ENCODE measurements at regions not wholly inside any gene's neighbourhood (a gene's known extent, or its start where the extent isn't known, plus 50 kb on each side); places are given as distances from the start of the nearest gene placed in this dataset.
"Not testable (repeated sequence)": the region's sequence is repeated elsewhere in the genome, so short reads cannot be mapped to it uniquely, and the experiment has no call there.

DNA sequence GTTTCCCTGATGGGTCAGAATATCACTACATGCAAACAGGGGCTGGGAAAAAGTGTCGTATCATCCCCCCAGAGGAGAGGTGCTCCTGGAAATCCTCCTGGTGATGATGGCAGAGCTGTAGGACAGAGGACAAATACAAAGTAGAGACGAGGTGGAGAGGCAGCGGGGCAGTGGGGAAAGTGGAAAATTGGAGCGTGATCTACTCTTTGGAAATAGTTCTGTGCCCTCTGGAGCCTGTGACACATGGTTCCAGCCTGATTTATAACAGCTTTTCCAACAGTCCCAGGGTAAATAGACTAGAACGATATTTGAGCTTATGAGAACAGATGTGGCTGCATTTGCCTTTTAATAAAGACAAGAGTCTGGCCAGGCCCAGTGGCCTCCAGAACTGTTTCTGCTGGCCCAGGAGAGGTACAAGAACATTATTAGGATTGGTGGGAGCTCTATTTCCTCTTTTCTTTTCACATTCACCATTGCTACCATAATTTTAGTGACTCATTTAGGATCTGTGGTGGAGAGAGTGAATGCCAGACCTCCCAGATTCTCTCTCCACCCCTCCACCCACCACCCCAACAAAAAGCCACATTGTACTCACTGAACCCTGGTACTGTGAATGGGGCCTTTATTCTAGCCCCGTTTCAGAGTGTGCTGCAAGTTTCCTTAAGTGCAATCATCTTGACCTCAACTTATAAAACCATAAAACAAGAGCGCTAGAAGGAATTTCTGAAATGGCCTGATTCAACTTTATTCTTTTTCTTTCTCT lies 78.3 kb downstream of the BTBD3 start:
- Mint-ChIP-seq H3K27me3 (no peaks in the 10 kb centered on the region), H3K4me3 (no peak overlapping the region), H3K27ac (no peak overlapping the region), H3K36me3 (ENCODE audit: insufficient read depth) (no peaks in the 10 kb centered on the region), H3K9me3 (peaks cover 0 to 11% of the 10 kb centered on the region in 2 donors), H3K4me1 (ENCODE audit: low read depth in 2 of 2) (no peaks in the 10 kb centered on the region)
- no peak for ATAC-seq (replicated peaks)
- no peak for DNase-seq

DNA sequence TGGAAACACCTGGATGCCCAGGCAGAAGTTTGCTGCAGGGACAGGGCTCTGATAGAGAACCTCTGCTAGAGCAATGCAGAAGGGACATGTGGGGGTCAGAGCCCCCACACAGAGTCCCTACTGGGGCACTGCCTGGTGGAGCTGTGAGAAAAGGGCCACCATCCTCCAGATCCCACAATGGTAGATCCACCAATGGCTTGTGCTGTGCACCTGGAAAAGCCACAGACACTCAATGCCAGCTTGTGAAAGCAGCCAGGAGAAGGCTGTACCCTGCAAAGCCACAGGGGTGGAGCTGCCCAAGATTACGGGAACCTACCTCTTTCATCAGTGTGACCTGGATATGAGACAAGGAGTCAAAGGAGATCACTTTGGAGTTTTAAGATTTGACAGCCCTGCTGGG lies 87.1 kb downstream of the BTBD3 start:
- H3K36me3 Mint-ChIP-seq (ENCODE audit: insufficient read depth); H3K27me3 Mint-ChIP-seq; ATAC-seq (replicated peaks); H3K4me1 Mint-ChIP-seq (ENCODE audit: low read depth in 2 of 2); DNase-seq; H3K27ac Mint-ChIP-seq; H3K4me3 Mint-ChIP-seq: not testable (repeated sequence)
- H3K9me3 Mint-ChIP-seq = peaks cover 12 to 21% of the 10 kb centered on the region in 2 donors

DNA sequence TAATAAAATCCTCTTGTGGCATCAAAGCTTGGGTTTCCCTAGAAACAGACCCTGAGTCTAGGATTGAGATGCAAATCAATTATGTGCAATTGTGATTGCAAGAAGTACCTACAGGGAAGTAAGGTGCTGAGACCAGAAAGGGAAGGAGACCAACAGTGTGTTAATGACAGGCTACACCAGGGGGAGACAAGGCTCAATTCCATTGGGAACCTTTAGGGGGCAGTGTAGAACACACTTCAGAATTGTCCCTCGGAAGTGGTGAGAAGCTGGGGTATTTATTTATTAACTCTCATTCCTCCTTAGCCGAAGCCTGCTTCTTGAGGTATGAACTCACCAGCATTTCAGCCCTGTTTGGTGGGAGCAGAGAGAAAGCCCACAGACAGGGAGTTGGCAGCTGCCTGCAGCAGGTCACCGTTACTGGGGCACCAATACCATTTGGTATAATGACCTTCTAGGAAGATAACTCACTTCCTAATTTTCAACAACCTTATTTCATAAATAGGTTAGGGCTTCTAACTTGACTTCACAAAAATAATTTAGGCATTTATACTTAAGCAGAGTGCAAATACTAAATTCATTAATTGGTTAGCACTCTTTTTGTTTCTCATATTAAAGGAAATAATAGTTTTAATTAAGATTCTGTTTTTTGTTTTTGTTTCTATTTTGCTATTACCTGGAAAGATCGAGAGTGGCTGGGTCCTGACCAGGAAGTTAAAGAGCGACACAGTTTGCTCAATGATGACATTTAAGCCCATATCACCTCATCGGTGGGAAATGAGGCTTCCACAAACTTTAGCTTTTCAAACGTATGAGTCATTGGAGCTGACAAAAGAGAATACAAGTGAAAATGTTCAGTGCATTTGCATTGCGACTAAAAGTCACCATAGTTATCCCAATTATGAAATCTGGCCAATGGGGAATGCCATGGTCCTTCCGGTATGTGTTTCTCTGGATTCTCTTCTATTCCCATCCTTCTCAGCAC lies 94.8 kb downstream of the BTBD3 start:
- ATAC-seq (replicated peaks) (no peak), DNase-seq (no peak)
- Mint-ChIP-seq H3K9me3 (peaks cover under 1 to 17% of the 10 kb centered on the region in 2 donors), H3K27me3 (no peaks in the 10 kb centered on the region), H3K27ac (no peak overlapping the region), H3K4me1 (ENCODE audit: low read depth in 2 of 2) (no peaks in the 10 kb centered on the region), H3K4me3 (no peak overlapping the region), H3K36me3 (ENCODE audit: insufficient read depth) (peaks cover 3% of the 10 kb centered on the region)

DNA sequence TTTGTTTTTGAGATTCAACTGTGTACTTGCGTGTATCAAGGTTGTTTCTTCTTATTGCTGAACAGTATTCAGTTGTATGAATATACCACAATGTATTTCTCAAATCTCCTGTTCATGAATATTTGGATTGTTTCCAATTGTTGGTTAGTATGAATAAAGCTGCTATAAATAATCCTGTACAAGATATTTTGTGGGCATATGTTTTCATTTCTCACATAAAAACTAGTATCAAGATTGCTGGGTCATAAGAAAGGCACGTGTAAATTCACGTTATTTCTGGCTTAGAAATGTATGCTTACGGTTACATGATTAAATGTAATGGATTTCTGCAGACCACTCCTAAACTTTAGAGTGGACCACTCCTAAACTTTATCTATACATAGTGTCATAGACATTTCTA lies 96.6 kb downstream of the BTBD3 start:
- Mint-ChIP-seq H3K4me3 (no peak overlapping the region), H3K27me3 (no peaks in the 10 kb centered on the region), H3K4me1 (ENCODE audit: low read depth in 2 of 2) (no peaks in the 10 kb centered on the region)

DNA sequence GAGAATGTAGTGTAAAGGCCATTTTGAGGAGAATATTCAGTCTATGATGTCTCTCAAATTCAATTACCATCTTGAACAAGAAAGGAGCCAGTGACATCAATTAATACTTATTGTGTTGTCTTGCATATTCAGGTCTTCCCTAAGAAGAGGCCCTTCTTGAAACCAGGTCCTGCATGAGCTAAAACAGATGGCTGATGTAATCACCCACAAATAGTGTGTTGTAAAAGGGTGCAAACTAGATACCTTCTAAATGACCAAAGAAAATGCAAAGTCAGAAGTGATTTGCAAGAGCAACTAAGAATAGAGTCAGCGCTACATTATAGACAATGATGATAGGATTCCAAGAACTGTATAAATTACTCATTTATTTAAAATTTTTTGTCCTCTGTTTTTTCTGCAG lies 97.0 kb downstream of the BTBD3 start:
- H3K4me1 Mint-ChIP-seq (ENCODE audit: low read depth in 2 of 2) = no peaks in the 10 kb centered on the region
- H3K27me3 Mint-ChIP-seq = no peaks in the 10 kb centered on the region
- ATAC-seq (replicated peaks) (no peak), DNase-seq (no peak)
- peaks cover 3% of the 10 kb centered on the region for H3K36me3 Mint-ChIP-seq (ENCODE audit: insufficient read depth)
- peaks cover 8 to 20% of the 10 kb centered on the region in 2 donors for H3K9me3 Mint-ChIP-seq
- H3K27ac Mint-ChIP-seq = no peak overlapping the region
- H3K4me3 Mint-ChIP-seq = no peak overlapping the region

More for the DNA sequence above, 96.6 kb downstream of the BTBD3 start:
- ATAC-seq (replicated peaks) (no peak), DNase-seq (no peak)
- Mint-ChIP-seq H3K27ac (no peak overlapping the region), H3K9me3 (peaks cover 8 to 20% of the 10 kb centered on the region in 2 donors), H3K36me3 (ENCODE audit: insufficient read depth) (peaks cover 3% of the 10 kb centered on the region)

DNA sequence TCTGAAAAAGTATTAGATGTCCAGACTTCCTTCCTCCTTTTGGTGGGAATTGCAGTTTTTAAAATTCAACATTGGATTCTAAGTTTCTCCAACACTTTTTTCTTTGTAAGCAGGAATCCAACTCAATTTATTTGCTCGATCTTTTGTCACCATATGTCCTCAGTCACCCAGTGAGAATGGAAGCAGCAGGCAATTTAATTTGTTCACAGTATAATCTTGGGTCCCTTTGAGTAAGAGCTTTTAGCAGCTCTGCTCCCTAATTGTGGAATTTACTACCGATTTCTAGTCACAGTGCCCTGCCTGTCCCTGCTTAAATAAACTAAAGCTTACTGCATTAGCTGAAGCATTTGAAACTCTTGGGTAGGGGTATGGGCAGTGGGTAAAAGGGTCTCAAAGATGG lies 98.6 kb downstream of the BTBD3 start:
- no peak overlapping the region for H3K27ac Mint-ChIP-seq
- no peaks in the 10 kb centered on the region for H3K4me1 Mint-ChIP-seq (ENCODE audit: low read depth in 2 of 2)
- H3K36me3 Mint-ChIP-seq (ENCODE audit: insufficient read depth) = no peaks in the 10 kb centered on the region
- H3K27me3 Mint-ChIP-seq = no peaks in the 10 kb centered on the region
- H3K9me3 Mint-ChIP-seq = peaks cover 15 to 18% of the 10 kb centered on the region in 2 donors
- ATAC-seq (replicated peaks) (no peak), DNase-seq (no peak)
- no peak overlapping the region for H3K4me3 Mint-ChIP-seq

DNA sequence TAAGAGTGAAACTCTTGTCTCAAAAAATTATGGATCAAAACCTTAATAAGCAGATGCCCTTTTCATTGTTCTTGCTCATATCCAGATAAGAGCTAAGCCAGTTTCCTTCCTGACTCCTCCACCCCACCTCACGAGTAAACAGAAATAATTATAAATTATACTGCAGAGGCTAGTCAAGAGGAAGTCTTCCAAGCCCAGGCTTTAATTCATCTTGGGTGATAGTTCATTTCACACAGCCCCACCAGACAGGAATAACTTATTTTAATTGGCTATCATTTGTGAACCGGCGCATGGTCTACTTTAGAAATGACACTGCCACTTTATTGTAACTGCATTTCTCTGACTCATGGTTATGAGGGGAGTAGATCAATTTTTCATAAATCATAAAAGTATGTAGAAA lies 102.0 kb downstream of the BTBD3 start:
- no peak overlapping the region for H3K4me3 Mint-ChIP-seq
- no peak for ATAC-seq (replicated peaks)
- H3K36me3 Mint-ChIP-seq (ENCODE audit: insufficient read depth) = no peaks in the 10 kb centered on the region
- no peaks in the 10 kb centered on the region for H3K27me3 Mint-ChIP-seq
- H3K4me1 Mint-ChIP-seq (ENCODE audit: low read depth in 2 of 2) = no peaks in the 10 kb centered on the region
- peaks cover 16 to 23% of the 10 kb centered on the region in 2 donors for H3K9me3 Mint-ChIP-seq
- H3K27ac Mint-ChIP-seq = no peak overlapping the region
- DNase-seq = no peak

DNA sequence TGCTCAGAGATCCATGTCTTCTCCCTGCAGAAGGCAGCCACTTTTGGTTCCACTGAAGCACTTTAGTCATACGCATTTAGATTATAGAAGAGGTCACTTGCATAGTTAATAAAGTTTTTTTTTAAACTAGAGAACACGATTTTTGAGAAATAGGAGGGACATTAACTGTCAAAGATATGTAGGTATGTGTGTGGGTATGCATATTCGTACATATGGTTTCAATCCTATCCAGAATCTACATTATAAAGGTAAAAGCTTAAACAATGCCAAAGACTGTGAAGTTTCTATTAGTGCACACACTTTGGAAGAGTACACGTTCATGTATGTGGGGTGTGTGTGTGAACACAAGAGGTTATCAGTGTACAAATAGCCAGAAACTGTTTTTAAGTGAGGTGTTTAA lies 103.2 kb downstream of the BTBD3 start:
- no peaks in the 10 kb centered on the region for H3K36me3 Mint-ChIP-seq (ENCODE audit: insufficient read depth)

DNA sequence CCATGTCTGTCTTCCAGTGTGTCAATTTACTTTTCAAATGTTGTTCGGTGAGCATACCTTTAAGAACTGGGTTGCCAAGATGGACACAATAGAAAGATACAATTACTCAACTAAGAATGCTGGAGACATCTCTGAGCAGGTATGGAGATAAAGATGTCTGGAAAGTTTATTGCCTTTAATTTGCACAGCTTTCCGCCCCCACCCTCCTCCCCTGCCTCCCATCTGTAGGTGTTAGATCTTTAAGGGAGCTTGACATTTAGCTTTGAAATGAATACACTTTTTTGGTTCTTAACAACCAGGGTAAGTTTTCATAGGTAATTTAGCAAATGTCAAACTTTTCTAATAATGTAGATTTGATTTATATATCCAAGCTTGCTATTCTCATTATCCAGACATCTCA lies 104.4 kb downstream of the BTBD3 start:
- peaks cover 10 to 23% of the 10 kb centered on the region in 2 donors for H3K9me3 Mint-ChIP-seq
- no peak overlapping the region for H3K27ac Mint-ChIP-seq
- no peaks in the 10 kb centered on the region for H3K36me3 Mint-ChIP-seq (ENCODE audit: insufficient read depth)
- H3K27me3 Mint-ChIP-seq = no peaks in the 10 kb centered on the region
- H3K4me1 Mint-ChIP-seq (ENCODE audit: low read depth in 2 of 2) = no peaks in the 10 kb centered on the region
- no peak for ATAC-seq (replicated peaks)
- no peak for DNase-seq
- no peak overlapping the region for H3K4me3 Mint-ChIP-seq

More for the DNA sequence above, 103.2 kb downstream of the BTBD3 start:
- H3K27ac Mint-ChIP-seq = no peak overlapping the region
- H3K9me3 Mint-ChIP-seq = peaks cover 12 to 23% of the 10 kb centered on the region in 2 donors
- no peaks in the 10 kb centered on the region for H3K27me3 Mint-ChIP-seq
- H3K4me3 Mint-ChIP-seq = no peak overlapping the region
- DNase-seq = no peak
- ATAC-seq (replicated peaks) = no peak
- no peaks in the 10 kb centered on the region for H3K4me1 Mint-ChIP-seq (ENCODE audit: low read depth in 2 of 2)

DNA sequence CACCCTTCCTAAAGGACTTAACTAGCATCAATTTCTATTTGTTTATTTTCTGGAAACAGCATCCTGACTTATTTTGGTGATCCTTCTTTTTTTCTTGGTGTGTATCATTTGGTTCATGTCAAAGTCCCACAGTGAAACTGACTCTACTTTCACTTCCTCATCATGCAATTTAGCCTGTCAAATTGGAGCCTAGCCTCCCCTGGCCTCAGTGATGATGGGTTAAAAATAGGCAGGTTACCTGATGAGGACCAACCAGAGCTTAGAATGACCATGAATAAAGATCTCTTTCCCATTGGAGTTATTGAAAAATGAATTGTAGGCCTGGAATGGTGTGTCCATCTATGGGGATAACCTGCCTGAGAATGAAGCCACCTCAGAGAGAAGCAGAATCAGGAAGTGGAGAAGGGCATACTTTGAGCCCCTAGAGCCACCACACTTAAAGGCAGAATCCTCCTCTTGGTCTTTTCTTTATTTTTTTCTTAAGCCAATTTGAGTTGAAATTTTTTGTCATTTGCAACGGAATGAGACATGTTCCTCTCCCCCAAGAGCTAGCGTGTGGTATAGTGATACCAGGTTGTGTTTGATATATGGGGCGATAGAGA lies 105.6 kb downstream of the BTBD3 start:
- Mint-ChIP-seq H3K27ac (no peak overlapping the region), H3K36me3 (ENCODE audit: insufficient read depth) (no peaks in the 10 kb centered on the region), H3K27me3 (no peaks in the 10 kb centered on the region), H3K9me3 (peaks cover 7 to 21% of the 10 kb centered on the region in 2 donors), H3K4me1 (ENCODE audit: low read depth in 2 of 2) (no peaks in the 10 kb centered on the region), H3K4me3 (no peak overlapping the region)
- DNase-seq (no peak), ATAC-seq (replicated peaks) (no peak)

DNA sequence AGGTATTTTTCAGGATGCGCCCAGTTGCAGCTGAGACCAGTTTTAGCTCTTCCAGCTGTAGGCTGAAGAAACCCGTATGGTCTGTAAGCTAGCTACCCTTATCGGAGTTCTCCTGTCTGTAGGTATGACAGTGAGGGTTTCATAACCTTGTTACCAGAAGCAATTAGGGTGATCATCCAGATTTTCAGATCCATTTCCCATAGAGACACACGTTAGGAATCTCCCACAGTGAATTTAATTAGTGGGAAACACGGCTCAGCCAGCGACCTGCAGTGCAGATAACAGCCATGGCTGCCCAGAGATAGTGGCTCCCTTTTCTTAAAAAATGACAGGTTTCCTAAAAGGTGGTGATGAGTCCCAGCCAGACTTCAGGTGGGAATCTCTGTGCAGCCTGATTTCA lies 111.1 kb downstream of the BTBD3 start:
- ATAC-seq (replicated peaks) (no peak), DNase-seq (no peak)
- H3K9me3 Mint-ChIP-seq = peaks cover 4 to 20% of the 10 kb centered on the region in 2 donors
- no peaks in the 10 kb centered on the region for H3K27me3 Mint-ChIP-seq
- no peak overlapping the region for H3K27ac Mint-ChIP-seq
- H3K36me3 Mint-ChIP-seq (ENCODE audit: insufficient read depth) = no peaks in the 10 kb centered on the region
- H3K4me3 Mint-ChIP-seq = no peak overlapping the region
- no peaks in the 10 kb centered on the region for H3K4me1 Mint-ChIP-seq (ENCODE audit: low read depth in 2 of 2)

DNA sequence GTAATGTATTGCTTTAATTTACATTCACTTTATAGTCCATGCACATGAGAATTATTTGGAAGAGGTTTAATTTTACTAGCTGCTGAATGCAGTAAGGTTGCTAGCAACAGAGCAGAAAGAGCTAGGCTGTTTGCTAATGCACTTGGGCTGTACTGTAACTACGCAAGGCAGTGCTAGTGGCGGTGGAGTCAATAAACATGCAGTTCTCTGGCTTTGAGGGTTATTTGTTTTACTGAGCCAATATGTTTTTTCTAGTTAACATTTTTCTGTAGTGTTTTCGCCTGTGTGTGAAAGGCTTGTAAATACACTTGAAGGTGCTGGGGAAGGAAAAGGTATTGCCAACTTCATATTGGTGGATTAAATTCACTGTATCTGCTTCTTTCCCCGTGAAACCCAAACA lies 112.8 kb downstream of the BTBD3 start:
- Mint-ChIP-seq H3K27ac (no peak overlapping the region), H3K4me3 (no peak overlapping the region), H3K4me1 (ENCODE audit: low read depth in 2 of 2) (no peaks in the 10 kb centered on the region), H3K27me3 (no peaks in the 10 kb centered on the region), H3K36me3 (ENCODE audit: insufficient read depth) (no peaks in the 10 kb centered on the region), H3K9me3 (peaks cover 3 to 20% of the 10 kb centered on the region in 2 donors)
- DNase-seq = no peak
- no peak for ATAC-seq (replicated peaks)

DNA sequence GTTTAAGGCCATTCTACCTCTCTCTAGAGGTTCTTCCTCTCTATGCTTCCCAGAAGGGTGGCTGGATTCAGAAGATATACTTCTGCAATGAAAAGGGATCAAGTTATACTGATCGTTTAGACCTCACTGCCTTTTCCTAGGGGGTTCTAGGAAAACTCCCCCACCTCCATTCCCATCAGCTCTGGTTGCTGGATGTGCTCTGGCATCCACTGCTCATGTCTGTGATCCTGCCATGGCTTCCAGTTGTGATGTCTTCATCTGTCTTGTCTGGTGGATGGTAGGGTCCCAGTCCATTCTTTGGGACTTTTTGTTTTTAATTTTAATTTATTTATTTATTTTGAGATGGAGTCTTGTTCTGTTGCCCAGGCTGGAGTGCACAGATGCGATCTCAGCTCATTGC lies 118.4 kb downstream of the BTBD3 start:
- H3K36me3 Mint-ChIP-seq (ENCODE audit: insufficient read depth) = no peaks in the 10 kb centered on the region
- no peaks in the 10 kb centered on the region for H3K4me1 Mint-ChIP-seq (ENCODE audit: low read depth in 2 of 2)
- H3K27ac Mint-ChIP-seq = no peak overlapping the region
- no peak overlapping the region for H3K4me3 Mint-ChIP-seq
- DNase-seq (no peak), ATAC-seq (replicated peaks) (no peak)
- peaks cover 1 to 14% of the 10 kb centered on the region in 2 donors for H3K9me3 Mint-ChIP-seq
- H3K27me3 Mint-ChIP-seq = no peaks in the 10 kb centered on the region
